Mesendoderm (in vitro differentiated cells): ENCODE measurements at regions not wholly inside any gene's neighbourhood (a gene's known extent, or its start where the extent isn't known, plus 50 kb on each side); places are given as distances from the start of the nearest gene placed in this dataset.

ENCODE experiments used
- DNase-seq: peaks from one replicate; pipeline ENCODE4 v3.0.0; 2013
- H2AK5ac ChIP-seq: 2 replicates; pipeline ENCODE4 v1.6.1; 2013; ENCODE audit warnings: low read length, inconsistent platforms
- H2BK120ac ChIP-seq: 2 replicates; pipeline ENCODE4 v1.6.1; 2013; ENCODE audit warnings: low read depth, mild to moderate bottlenecking, low read length, moderate library complexity, mixed read lengths
- H2BK15ac ChIP-seq: replicated peaks from 2 replicates; pipeline ENCODE4 v1.6.1; 2013; ENCODE audit warnings: low read depth, mild to moderate bottlenecking, moderate library complexity
- H2BK5ac ChIP-seq: 2 replicates; pipeline ENCODE4 v1.6.1; 2013; ENCODE audit warnings: low read length, inconsistent platforms
- H3K18ac ChIP-seq: 2 replicates; pipeline ENCODE4 v1.6.1; 2013; ENCODE audit warnings: mild to moderate bottlenecking, low read length, mixed read lengths
- H3K23ac ChIP-seq: one replicate; pipeline ENCODE4 v1.6.1; 2013; ENCODE audit warnings: low read length
- H3K27ac ChIP-seq: 2 replicates; pipeline ENCODE4 v1.5.1; 2013; ENCODE audit warnings: low read depth, mild to moderate bottlenecking, inconsistent platforms, low read length, moderate library complexity
- H3K27me3 ChIP-seq: 2 replicates; pipeline ENCODE4 v1.6.1; 2013; ENCODE audit warnings: low read length, control low read depth, mild to moderate bottlenecking, inconsistent platforms; ENCODE audit not compliant: insufficient read depth, poor library complexity
- H3K36me3 ChIP-seq: 2 replicates; pipeline ENCODE4 v1.6.1; 2013; ENCODE audit warnings: low read length, inconsistent platforms; ENCODE audit not compliant: control insufficient read depth, insufficient read depth
- H3K4ac ChIP-seq: one replicate; pipeline ENCODE4 v1.6.1; 2013; ENCODE audit warnings: low read depth, mild to moderate bottlenecking, low read length, moderate library complexity
- H3K4me1 ChIP-seq: 2 replicates; pipeline ENCODE4 v1.6.1; 2013; ENCODE audit warnings: low read depth, low read length, inconsistent platforms; ENCODE audit not compliant: control insufficient read depth
- H3K4me2 ChIP-seq: 2 replicates; pipeline ENCODE4 v1.6.1; 2013; ENCODE audit warnings: low read length
- H3K4me3 ChIP-seq: 2 replicates; pipeline ENCODE4 v1.5.1; 2013; ENCODE audit warnings: mild to moderate bottlenecking, low read length
- H3K56ac ChIP-seq: one replicate; pipeline ENCODE4 v1.6.1; 2013; ENCODE audit warnings: low read length
- H3K79me1 ChIP-seq: 2 replicates; pipeline ENCODE4 v1.6.1; 2013; ENCODE audit warnings: low read length, inconsistent platforms
- H3K79me2 ChIP-seq: 2 replicates; pipeline ENCODE4 v1.6.1; 2013; ENCODE audit warnings: mild to moderate bottlenecking, low read length; ENCODE audit not compliant: control insufficient read depth, insufficient read depth
- H3K9ac ChIP-seq: 2 replicates; pipeline ENCODE4 v1.6.1; 2013; ENCODE audit warnings: low read length, inconsistent platforms
- H4K5ac ChIP-seq: one replicate; pipeline ENCODE4 v1.6.1; 2013; ENCODE audit warnings: low read length
- H4K8ac ChIP-seq: one replicate; pipeline ENCODE4 v1.6.1; 2013; ENCODE audit warnings: low read depth, mild to moderate bottlenecking, control low read depth, low read length, moderate library complexity
- WGBS: extraction: QIAGEN DNeasy Blood & Tissue Kit; methylation state at CpG from one replicate; pipeline ENCODE4 v1.1.7; 2013; ENCODE audit warnings: low lambda C conversion rate, missing lambda C conversion rate; ENCODE audit not compliant: insufficient coverage; ENCODE audit errors: extremely low coverage; 5-methylcytosine and 5-hydroxymethylcytosine counted together

DNA sequence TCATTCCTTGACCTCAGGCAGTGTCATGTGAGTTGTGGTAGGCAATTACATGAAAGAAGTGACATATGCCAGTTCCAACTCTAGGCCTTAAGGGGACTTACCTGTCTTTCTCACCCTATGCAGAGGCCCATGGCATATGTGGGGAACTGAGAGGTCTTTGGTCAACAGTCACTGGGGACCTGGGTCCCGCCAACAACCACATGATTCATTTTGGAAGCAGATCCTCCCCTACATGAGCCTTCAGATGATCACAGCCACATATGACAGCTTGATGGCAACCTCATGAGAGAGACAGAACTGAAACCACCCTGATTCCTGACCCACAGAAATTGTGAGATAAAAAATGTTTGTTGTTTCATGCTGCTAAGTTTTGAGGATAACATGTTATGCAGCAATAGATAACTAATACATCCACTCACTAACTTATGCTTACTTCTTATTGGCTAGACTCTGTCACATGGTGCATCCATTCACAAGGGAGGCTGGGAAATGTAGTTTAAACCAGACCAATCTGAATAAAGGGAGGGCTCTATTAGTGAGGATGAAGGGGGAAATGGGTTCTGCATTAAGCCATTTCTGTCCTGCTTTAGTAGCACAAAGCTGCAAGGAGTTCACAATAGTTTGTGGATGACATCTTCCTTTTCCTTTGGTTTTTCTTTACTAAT is 298.2 kb downstream of the HAPSTR1 start:
- no peaks in the 10 kb centered on the region for H3K79me2 ChIP-seq
- H4K5ac ChIP-seq: no peak overlapping the region
- H2BK5ac ChIP-seq: no peak overlapping the region
- no peak overlapping the region for H3K9ac ChIP-seq
- no peak overlapping the region for H3K56ac ChIP-seq
- H2BK120ac ChIP-seq: no peak overlapping the region
- H3K4me1 ChIP-seq: no peaks in the 10 kb centered on the region
- no CpG with 5 or more reads among the region's 1 CpG for WGBS
- no peak overlapping the region for H4K8ac ChIP-seq
- no peak for DNase-seq
- no peak overlapping the region for H3K27ac ChIP-seq
- no peak overlapping the region for H3K18ac ChIP-seq
- H3K4me2 ChIP-seq: no peak overlapping the region
- H3K4ac ChIP-seq: no peak overlapping the region
- H3K23ac ChIP-seq: no peak overlapping the region
- H3K36me3 ChIP-seq: no peaks in the 10 kb centered on the region
- no peak overlapping the region for H2AK5ac ChIP-seq
- H2BK15ac ChIP-seq: no peak overlapping the region
- no peak overlapping the region for H3K4me3 ChIP-seq
- H3K79me1 ChIP-seq: no peaks in the 10 kb centered on the region
- H3K27me3 ChIP-seq: no peaks in the 10 kb centered on the region

GRCh38 chr16:9392956-9393355 is 301.5 kb downstream of the HAPSTR1 start:
- Histone ChIP-seq H3K27me3 (no peaks in the 10 kb centered on the region), H3K18ac (no peak overlapping the region), H4K5ac (no peak overlapping the region), H4K8ac (no peak overlapping the region), H2BK120ac (no peak overlapping the region), H3K4me3 (no peak overlapping the region), H2BK15ac (no peak overlapping the region), H2BK5ac (no peak overlapping the region), H3K9ac (no peak overlapping the region), H3K27ac (no peak overlapping the region), H3K36me3 (no peaks in the 10 kb centered on the region), H3K79me2 (no peaks in the 10 kb centered on the region), H3K56ac (no peak overlapping the region), H3K4ac (no peak overlapping the region), H3K79me1 (no peaks in the 10 kb centered on the region), H3K4me2 (no peak overlapping the region), H3K4me1 (no peaks in the 10 kb centered on the region), H2AK5ac (no peak overlapping the region), H3K23ac (no peak overlapping the region)
- no CpG with 5 or more reads among the region's 7 CpGs for WGBS
- DNase-seq: no peak

DNA sequence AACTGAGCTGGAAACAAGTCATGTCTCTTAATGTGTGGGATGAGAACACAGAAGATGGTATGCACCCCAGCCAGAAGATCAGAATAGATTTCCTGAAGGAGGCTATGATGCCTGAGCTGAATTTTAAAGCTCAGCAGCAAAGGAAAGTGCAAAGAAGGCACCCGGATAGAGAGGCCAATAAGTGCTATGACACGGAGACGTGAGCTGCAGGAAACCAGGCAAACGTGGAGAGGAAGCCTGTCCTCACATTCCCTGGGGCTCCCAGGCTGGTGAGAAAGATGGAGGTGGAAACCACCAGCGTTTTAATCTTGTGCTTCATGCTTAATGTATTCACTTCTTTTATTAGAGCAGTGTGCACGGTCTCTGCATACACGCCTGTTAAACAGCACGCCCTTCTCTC is 302.1 kb downstream of the HAPSTR1 start:
- Histone ChIP-seq H3K23ac (no peak overlapping the region), H3K36me3 (no peaks in the 10 kb centered on the region), H3K27me3 (no peaks in the 10 kb centered on the region), H3K56ac (no peak overlapping the region), H3K4ac (no peak overlapping the region), H3K79me1 (no peaks in the 10 kb centered on the region), H4K8ac (no peak overlapping the region), H3K4me1 (no peaks in the 10 kb centered on the region), H3K18ac (no peak overlapping the region), H2BK5ac (no peak overlapping the region), H2AK5ac (no peak overlapping the region), H2BK15ac (no peak overlapping the region), H3K4me2 (no peak overlapping the region), H3K27ac (no peak overlapping the region), H3K79me2 (no peaks in the 10 kb centered on the region), H2BK120ac (no peak overlapping the region), H4K5ac (no peak overlapping the region), H3K9ac (no peak overlapping the region), H3K4me3 (no peak overlapping the region)
- DNase-seq: no peak
- no CpG with 5 or more reads among the region's 8 CpGs for WGBS

GRCh38 chr16:9395958-9396359 is 304.5 kb downstream of the HAPSTR1 start:
- no peak overlapping the region for H3K18ac ChIP-seq
- no peak overlapping the region for H3K56ac ChIP-seq
- H2BK120ac ChIP-seq: no peak overlapping the region
- no peak overlapping the region for H3K4ac ChIP-seq
- H2AK5ac ChIP-seq: no peak overlapping the region
- no peaks in the 10 kb centered on the region for H3K36me3 ChIP-seq
- H2BK5ac ChIP-seq: no peak overlapping the region
- H3K79me1 ChIP-seq: no peaks in the 10 kb centered on the region
- H3K4me1 ChIP-seq: no peaks in the 10 kb centered on the region
- H4K5ac ChIP-seq: no peak overlapping the region
- H3K27ac ChIP-seq: no peak overlapping the region
- H2BK15ac ChIP-seq: no peak overlapping the region
- H3K4me3 ChIP-seq: no peak overlapping the region
- H3K27me3 ChIP-seq: no peaks in the 10 kb centered on the region
- no peak for DNase-seq
- H3K4me2 ChIP-seq: no peak overlapping the region
- no peak overlapping the region for H3K9ac ChIP-seq
- H3K79me2 ChIP-seq: no peaks in the 10 kb centered on the region
- no peak overlapping the region for H3K23ac ChIP-seq
- no CpG with 5 or more reads among the region's 3 CpGs for WGBS
- no peak overlapping the region for H4K8ac ChIP-seq

- H3K18ac ChIP-seq: no peak overlapping the region
- no peak overlapping the region for H4K5ac ChIP-seq
- no peaks in the 10 kb centered on the region for H3K79me2 ChIP-seq
- H3K79me1 ChIP-seq: no peaks in the 10 kb centered on the region
- no peak overlapping the region for H3K4me2 ChIP-seq
- no peak overlapping the region for H2AK5ac ChIP-seq
- no peaks in the 10 kb centered on the region for H3K27me3 ChIP-seq
- no peak overlapping the region for H2BK15ac ChIP-seq
- no CpG with 5 or more reads among the region's 8 CpGs for WGBS
- H2BK120ac ChIP-seq: no peak overlapping the region
- no peak overlapping the region for H3K27ac ChIP-seq
- no peaks in the 10 kb centered on the region for H3K4me1 ChIP-seq
- H3K4ac ChIP-seq: no peak overlapping the region
- H3K4me3 ChIP-seq: no peak overlapping the region
- H4K8ac ChIP-seq: no peak overlapping the region
- no peak overlapping the region for H3K56ac ChIP-seq
- DNase-seq: no peak
- H3K36me3 ChIP-seq: no peaks in the 10 kb centered on the region
- no peak overlapping the region for H2BK5ac ChIP-seq
- no peak overlapping the region for H3K9ac ChIP-seq
- no peak overlapping the region for H3K23ac ChIP-seq
These were observed 308.1 kb downstream of the HAPSTR1 start for GRCh38 chr16:9399573-9399972.

- Histone ChIP-seq H3K4ac (no peak overlapping the region), H3K36me3 (no peaks in the 10 kb centered on the region), H4K8ac (no peak overlapping the region), H3K9ac (no peak overlapping the region), H3K79me2 (no peaks in the 10 kb centered on the region), H2BK15ac (no peak overlapping the region), H4K5ac (no peak overlapping the region), H3K23ac (no peak overlapping the region), H3K27me3 (no peaks in the 10 kb centered on the region), H3K27ac (no peak overlapping the region), H3K4me1 (no peaks in the 10 kb centered on the region), H2BK120ac (no peak overlapping the region), H3K18ac (no peak overlapping the region), H2AK5ac (no peak overlapping the region), H3K56ac (no peak overlapping the region), H3K79me1 (no peaks in the 10 kb centered on the region), H3K4me2 (no peak overlapping the region), H2BK5ac (no peak overlapping the region), H3K4me3 (no peak overlapping the region)
- DNase-seq: no peak
These were observed 309.7 kb downstream of the HAPSTR1 start for GRCh38 chr16:9401173-9401572.
